GM19372 (cell line): ENCODE measurements at regions not wholly inside any gene's neighbourhood (a gene's known extent, or its start where the extent isn't known, plus 50 kb on each side); places are given as distances from the start of the nearest gene placed in this dataset.
A peak's percentile ranks its signal among the peaks of the same experiment; 100 is the strongest.

Experiments
- ATAC-seq: cut with Tn5 transposase; IDR thresholded peaks from one replicate; pipeline ENCODE4 v1.9.1; 2021; ENCODE audit warnings: mild to moderate bottlenecking, low read depth, moderate library complexity; ENCODE audit not compliant: unreplicated experiment

DNA sequence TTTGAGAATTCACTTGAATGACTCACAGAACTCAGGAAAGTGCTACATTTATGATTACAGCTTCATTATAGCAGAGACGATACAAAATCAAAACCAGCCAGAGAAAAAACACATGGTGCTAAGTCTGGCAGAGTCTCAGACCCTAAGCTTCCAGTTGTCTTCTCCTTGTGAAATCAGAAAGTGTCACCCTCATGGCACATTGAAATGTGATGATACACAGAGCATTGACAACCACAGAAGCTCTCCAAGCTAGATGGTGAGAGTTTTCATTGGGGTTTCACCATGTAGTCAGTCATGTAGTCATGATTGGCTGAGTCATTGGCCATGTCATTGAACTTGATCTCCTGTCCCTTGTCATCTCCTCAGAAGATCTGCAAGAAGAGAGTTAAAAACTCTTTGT lies 526.6 kb downstream of the MRPL39 start:
- ATAC-seq: no peak

DNA sequence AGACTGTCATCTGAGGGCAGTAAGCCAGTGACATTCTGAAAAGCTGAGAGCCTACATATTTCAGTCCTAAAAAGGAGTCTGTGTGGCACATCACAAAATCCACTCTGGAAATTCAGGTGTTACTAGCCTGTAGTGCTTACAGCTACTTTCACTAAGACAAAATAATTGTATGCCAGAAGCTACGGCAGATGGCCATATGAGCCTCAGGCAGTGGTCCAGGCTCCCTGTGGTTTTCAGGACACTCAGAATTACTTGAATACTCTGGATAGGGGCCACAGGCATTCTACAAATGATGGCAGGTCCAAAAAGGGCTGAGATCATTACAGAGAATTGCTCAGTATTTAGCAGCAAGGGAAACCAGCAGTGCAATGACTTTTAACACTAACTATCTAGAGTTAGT lies 527.1 kb downstream of the MRPL39 start:
- no peak for ATAC-seq

DNA sequence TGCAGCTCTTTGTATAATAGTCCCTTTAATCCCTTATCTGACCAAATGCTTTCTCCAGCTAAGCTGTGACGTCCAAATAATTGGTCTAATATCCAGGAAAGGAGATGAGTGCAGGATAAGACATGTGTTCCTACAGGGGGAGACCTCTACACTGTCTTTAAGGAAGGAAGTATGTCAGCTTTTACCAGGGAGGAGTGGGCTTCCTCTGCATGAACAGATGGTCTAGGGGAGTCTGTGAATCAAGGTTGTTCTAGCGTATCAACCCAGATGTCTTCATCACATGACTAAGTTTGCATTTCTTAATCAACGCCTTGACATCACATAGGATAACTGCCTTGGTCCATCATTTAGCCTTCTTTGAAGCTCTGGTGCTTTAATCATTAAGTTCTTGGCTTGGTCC lies 528.2 kb downstream of the MRPL39 start:
- no peak for ATAC-seq

DNA sequence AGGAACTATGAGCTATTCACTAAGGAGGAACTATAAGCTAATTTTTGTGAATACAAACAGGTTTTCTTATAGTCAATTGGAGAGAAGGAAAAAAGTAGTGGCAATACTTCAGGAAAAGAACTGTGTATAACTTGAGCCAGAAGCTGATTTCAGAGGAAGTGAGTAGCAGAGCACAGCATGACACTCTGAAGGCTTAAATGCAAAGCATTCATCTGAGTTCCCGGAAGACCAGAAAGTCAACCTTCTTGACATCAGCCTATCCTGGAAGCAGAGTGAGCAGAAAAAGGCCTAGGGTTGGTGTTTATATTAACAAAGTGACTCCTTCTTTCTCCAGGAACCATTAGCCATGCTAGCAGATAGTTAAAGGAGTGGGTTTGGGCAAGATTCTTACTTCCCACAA lies 545.2 kb downstream of the MRPL39 start:
- no peak for ATAC-seq

DNA sequence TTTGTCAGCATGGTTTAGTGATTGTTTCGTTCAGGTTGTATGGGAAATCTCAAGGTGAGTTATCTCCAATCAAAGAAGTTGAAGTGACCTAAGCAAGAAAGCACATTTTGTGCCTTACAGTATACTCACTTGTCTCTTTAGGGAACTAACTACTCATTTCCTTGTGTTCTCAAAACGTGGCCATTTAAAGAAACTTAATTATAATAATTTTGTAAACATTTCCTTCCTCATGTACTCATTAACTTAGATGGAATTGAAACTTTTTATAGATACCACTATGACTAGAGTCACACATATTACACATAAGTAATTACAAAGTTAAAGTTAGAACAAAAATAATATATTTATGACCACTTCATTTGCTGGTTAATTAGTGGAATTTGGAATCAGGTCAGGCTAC lies 552.6 kb downstream of the MRPL39 start:
- no peak for ATAC-seq

DNA sequence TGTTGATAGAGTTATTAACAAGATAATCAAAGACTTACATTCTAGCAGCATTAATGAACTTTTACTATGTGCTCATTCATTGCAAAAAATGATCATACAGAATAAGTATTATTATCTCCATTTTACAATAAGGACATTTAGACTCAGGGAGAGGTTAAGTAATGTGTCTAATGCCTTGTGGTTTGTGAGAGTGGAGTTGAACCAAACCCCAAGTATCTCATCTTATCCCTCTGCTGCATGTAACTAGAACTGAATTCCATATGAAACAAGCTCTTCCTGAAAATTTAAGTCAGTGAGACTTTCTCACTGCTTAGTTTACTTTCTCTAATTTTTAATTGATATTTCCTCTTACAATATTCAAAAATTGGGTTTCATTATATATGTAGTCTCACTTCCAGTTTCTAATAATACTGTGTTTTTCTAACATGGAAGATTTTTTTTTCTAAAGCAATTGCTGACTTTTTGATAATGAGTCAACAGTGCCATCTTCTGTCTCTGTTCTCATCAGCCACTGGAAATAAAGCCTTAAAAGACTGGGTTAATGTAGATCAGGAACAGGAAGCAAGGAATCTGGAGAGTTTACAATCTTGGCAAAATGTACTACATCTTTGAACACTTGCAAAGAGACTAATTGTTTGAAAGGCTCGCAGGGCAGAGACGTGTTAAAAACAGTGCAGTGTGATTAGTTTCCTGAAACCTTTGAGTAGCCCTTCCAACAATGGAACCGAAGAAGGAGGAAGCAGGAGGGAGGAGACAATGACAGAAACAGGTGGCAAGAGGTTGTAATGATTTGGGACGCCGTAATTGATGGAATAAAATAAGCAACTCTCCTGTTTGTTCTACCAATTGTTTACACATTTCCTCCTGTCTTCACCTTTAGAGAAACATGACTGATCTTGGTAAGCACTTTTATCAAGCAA lies 567.6 kb downstream of the MRPL39 start:
- ATAC-seq: peak; percentile 75

DNA sequence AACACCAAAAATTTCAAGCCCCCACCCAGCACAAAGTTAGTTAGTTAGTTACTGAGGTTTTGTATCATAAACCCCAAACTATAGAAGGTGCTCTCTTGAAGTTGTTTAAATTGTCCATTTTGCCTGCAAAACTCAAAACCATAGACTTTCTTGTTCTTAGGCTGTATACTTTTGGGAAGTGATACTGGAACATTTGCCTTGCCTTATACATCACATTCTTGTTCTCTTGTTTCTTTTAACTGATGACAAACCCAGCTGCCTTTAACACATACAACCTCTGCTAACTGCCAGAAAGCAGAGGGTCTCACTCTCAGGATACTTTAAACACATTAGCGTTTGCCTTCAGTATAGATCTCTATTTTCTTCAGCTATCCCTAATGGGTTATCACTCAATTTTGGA lies 570.5 kb downstream of the MRPL39 start:
- no peak for ATAC-seq

DNA sequence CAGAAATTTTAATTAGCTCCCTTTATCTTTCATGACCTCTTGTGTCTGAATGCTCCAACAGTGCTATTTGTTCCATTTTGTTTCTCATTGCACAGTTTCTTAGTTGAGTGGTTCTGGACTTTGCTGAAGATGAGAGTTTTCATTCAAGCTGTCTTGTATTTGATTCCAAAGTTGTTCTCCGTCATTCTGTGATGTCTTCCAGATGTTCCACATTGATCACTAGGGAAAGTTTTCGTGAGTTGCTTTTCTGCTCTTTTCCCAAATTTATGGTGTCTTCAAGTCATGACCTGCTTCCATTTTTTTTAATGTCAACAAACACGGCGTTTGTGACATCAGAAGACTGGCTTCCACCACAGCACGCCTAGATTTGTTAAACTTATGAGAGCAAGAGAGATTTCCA lies 575.5 kb downstream of the MRPL39 start:
- ATAC-seq: no peak

DNA sequence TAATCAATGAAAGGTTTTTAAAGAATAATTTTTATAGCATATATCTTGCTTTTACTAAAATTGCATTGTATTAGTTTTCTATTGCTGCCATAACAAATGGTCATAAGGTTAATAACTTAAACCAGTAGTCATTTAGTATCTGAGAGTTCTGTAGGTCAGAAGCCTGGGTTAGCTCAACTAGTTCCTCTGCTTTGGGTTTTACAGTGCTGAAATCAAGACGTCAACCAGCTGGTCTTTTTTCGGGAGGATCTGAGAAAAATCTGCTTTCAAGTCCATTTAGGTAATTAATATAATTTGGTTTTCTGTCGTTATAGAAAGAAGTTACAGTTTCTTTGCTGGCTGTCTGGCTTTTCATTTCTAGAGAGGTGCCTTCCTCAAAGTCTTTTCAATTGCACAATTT lies 577.7 kb downstream of the MRPL39 start:
- ATAC-seq: no peak

DNA sequence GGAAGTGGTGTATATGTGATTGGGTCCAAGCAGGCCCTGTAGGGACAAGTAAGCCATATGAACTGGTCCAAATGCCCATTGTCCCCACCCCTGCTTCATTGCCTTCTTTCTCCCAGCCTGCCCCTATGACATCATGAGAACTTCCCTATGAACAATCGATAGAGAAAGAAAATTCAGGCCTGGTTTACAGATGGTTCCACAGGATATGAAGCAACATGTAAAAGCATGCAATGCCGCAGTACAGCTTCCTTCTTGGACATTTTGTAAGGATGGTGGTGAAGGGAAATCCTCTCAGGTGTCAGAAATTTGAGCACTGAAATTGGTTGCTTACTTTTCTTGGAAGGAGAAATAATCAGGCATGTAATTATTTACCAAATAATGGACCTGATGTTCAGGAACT lies 581.7 kb downstream of the MRPL39 start:
- no peak for ATAC-seq

DNA sequence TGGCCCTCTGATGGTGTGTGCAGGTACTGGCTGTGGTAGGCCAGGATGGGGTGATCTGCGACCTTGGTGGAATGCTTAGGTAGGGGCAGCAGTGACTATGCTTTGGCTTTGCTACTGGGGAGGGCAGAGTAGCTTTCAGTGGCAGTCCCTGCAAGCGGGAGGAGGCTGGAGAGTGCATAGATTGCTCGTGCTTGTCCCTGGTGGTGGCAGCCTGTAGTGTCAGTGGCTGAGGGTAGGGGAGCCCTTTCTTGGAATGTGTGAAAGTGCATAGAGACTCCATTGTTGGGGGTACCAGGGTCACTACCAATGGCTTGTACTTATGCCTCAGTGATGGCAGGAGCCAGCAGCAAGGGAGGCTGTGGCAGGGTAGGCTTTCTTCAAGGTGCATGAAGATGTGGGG lies 582.6 kb downstream of the MRPL39 start:
- ATAC-seq: no peak

DNA sequence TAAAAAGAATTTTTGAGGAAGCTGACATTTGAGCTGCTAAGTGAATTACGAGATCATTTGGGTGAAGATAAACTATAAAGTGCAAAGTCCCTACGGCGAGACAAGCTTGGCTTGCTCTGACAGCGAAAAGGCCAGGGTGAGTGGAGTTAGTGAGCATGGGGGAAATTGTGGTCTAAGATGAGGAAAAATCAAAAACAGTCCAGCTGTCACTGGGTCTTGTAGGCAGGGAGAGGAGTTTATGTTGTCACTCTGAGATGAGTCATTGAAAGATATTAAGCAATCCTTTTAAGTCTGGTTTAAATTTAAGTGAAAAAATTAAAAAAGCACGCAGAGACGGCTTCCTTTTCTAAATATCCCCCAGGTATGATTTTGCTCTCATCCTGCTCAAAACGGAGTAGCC lies 601.9 kb downstream of the MRPL39 start:
- ATAC-seq: no peak

DNA sequence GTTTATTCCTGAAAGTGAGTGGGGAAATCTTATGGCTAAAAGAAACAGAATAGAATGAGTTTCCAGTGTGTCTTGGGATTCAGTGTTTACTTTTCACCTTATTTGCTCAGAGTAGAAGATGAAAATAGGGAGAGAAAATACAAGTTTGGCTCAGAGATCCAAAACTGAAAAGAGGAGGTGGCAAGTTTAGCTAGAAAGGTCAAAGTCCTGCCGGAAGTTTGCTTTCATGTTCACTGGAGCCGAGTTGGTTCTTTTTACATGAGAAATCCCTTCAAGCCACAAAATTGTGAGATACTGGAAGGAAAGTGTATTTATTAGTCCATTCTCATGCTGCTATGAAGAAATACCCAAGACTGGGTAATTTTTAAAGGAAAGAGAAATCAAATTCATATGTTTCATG lies 604.6 kb downstream of the MRPL39 start:
- ATAC-seq: no peak

DNA sequence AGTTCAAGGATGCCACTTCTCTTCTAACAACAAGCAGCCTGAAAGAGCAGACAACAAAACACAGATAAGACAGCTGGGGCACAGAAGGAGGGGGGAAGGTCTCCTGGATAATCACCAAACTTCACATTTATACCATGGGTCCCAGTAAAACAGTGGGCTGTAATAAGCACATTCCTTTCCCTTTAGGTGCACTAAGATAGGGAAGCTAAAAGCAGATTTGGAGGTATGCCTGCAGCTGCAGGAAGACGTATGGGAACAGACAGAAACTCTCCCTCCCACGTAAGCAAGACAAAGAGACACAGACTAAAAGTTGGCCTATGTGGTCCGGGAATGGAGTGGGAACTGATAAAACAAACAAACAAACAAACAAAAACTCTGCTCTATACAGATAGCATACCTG lies 612.1 kb downstream of the MRPL39 start:
- no peak for ATAC-seq

DNA sequence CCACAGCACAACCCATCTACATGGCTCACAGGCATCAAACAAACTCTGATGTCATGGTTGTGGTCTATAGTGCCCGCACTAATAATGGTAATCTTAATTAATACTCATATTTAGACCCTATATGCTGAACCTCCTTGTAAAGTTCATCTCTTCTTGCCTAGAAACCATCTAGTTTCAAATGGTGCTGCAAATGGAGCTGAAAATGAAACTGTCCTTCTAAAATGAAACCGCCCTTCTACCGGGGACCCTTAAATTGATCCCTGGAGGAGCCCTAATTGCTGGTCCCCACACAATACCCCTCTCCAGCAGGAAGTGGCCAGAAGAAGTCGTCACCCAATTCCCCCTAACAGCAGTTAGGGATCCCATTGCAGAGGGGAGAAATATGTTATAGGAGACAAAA lies 612.6 kb downstream of the MRPL39 start:
- no peak for ATAC-seq

DNA sequence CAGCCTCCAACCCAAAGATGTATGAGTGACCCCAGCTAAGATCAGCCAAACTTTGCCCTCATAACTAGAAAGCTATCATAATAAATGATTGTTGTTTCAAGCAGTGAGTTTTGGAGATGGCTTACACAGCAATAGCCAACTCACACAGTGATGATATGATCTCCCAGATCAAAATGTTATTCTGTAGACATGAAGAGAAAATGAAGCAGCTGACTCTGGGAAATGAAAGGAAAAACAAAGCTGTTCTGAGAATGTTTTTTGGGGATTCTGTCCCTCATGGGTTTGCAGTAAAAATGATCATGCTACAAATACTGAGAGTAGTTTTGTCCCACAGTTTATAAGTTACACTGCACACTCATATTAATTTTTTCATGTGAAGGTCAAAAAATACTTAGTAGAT lies 617.8 kb downstream of the MRPL39 start:
- ATAC-seq: no peak

DNA sequence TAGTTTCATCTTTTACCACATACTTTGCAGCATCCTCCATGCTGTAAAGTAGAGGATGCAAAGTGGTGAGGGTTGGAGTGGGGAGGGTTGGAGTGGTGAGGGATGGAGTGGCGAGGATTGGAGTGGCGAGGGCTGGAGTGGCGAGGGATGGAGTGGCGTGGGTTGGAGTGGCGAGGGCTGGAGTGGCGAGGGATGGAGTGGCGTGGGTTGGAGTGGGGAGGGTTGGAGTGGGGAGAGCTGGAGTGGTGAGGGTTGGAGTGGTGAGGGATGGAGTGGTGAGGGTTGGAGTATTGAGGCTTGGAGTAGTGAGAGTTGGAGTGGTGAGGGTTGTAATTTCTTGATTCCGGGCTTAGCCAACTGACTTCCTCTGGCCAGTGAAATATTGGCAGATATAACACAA lies 618.3 kb downstream of the MRPL39 start:
- ATAC-seq: no peak

DNA sequence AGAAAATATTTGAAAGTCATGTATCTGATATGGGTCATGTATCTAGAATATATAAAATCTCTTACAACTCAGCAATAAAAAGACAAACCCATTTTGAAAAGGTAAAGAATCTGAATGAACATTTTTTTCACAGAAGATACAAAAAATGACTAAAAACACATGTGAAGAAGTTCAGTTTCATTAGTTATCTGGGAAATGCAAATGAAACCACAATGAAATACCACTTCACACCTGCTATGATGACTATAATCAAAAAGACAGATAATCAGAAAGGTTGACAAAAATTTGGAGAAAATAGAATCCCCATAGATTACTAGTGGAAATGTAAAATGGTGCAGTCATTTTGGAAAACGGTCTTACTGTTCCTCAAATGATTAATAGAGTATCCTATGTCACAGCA lies 631.0 kb downstream of the MRPL39 start:
- no peak for ATAC-seq

DNA sequence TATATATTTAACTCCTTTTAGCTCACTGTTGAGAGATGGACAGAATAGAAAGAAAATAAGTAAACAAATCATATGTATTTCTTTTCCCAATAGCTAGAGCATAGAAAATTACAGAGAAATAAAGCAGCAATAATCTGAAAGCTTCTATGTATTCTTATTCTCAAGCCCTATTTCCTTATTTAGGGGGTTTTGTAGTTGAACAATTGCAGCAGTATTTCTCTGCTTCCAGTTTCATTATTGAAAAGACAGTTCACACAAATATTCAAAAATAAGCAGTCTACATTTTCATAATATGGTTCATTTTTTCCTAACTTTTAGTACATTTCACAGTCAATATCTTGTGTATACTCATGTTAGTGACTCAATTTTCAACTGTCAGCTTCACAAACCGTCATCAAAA lies 638.2 kb downstream of the MRPL39 start:
- no peak for ATAC-seq

DNA sequence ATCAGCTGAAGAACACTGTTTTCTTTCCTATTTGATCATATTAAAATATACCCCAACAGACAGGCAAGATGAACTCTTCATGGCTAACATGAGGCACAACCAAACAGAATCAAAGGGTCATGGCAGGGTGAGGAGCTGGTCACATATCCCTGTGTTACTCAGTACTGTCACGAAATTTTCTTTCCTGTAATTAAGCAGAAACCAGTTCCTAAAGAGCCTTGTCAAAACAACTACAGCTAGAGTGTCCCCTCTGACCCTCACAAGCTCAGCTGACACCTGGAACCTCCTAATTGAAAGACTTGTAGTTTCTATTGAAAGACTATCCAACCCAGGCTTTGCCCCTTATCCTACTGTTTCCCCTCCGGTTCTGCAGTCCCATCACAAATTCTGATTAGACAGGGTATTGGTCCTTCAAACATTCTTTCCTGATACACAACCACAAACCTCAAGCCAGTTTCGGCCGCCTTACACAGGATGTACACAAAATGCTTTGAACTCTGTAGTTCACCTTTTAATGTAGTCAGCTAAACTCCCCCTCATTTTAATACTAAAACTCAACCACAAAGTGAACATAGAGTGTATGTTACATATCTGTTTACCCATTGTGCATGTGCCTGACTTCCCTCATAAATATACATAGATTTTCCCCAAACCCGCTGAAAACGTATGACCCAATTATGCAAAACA lies 651.9 kb downstream of the MRPL39 start:
- peak; percentile 95 for ATAC-seq

DNA sequence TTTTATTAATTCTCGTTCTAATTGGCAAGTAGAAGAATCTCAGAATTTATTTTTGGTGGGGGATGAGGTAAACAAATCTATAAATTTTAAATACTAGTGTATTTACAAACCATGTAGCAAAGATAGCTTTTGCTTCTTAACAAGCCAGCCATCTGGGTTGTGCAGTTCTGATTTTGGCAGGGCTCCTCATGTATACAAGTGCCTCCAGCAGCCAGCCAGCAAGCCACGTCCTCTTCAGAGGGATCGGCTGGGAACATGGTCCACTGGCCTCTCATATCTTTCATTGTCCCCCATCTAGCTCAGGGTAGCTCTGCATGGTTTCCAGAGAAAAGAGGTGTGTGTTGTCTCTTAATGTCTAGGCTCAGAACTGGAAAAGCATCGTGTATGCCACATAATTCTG lies 659.1 kb downstream of the MRPL39 start:
- ATAC-seq: no peak

DNA sequence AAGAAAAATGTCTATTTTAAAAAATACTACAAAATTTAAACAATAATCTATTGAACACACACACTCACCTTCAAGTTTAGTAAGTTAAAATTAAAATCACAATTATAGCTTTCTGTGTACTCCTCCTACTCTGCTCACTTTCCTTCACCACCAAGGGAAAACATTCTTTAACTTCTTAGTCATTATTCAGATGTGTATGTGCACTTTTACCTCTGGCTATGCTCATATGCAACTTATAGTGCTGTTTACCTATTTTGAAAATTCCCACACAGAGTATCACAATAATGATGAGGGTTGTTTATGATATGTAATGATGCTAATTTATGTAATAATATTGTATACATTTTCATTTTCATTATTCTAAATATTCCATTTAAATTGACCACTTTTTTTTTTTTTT lies 661.4 kb downstream of the MRPL39 start:
- ATAC-seq: no peak
